Thyroid gland (tissue), 4 donors: ENCODE measurements at regions not wholly inside any gene's neighbourhood (a gene's known extent, or its start where the extent isn't known, plus 50 kb on each side); places are given as distances from the start of the nearest gene placed in this dataset.

Experiments
- DNase-seq, 2 donors: peaks; one replicate each; pipeline ENCODE4 v3.0.0-alpha.2; 2019
- H3K27ac ChIP-seq, 3 donors: fragments of 200-600 bp; sonication (generic); 1 replicate in 2 of 3; 2 replicates in 1 of 3; pipeline ENCODE4 v1.5.1; 2016 to 2019; ENCODE audit warnings: mild to moderate bottlenecking in 1 of 3, moderate library complexity in 1 of 3
- H3K27me3 ChIP-seq: fragments of 200-600 bp; sonication (generic); one replicate; pipeline ENCODE4 v1.5.1; 2019
- H3K36me3 ChIP-seq, 2 donors: fragments of 200-600 bp; sonication (generic); one replicate each; pipeline ENCODE4 v1.5.1; 2016 to 2019
- H3K4me1 ChIP-seq, 2 donors: fragments of 200-600 bp; sonication (generic); one replicate each; pipeline ENCODE4 v1.5.1; 2017 to 2019
- H3K4me3 ChIP-seq, 3 donors: fragments of 200-600 bp; sonication (generic); replicated peaks in 1 of 3; 1 replicate in 2 of 3; 2 replicates in 1 of 3; pipeline ENCODE4 v1.5.1; 2016; ENCODE audit warnings: mild to moderate bottlenecking in 1 of 3
- H3K9me3 ChIP-seq: fragments of 200-600 bp; sonication (generic); one replicate; pipeline ENCODE4 v1.5.1; 2017
- CTCF ChIP-seq, 6 experiments: fragments of 200-600 bp in 3 of 6; fragments of 450-650 bp in 3 of 6; sonication (generic) in 3 of 6; IDR thresholded peaks; one replicate each; pipeline ENCODE4 v1.5.1; 2016 to 2019; ENCODE audit warnings: antibody characterized with exemption in 6 of 6, mild to moderate bottlenecking in 2 of 6, inconsistent platforms in 1 of 6, moderate library complexity in 1 of 6
- POLR2A ChIP-seq, 2 donors: fragments of 450-650 bp; IDR thresholded peaks; one replicate each; pipeline ENCODE4 v1.6.1; 2017; ENCODE audit warnings: antibody characterized with exemption in 2 of 2, mild to moderate bottlenecking in 2 of 2, moderate library complexity in 1 of 2
- WGBS, 2 donors: methylation state at CpG; one replicate each; pipeline ENCODE4 v1.1.5; 2017; 5-methylcytosine and 5-hydroxymethylcytosine counted together
- intact Hi-C: fragments of 100-400 bp; cut with DNase I; formaldehyde crosslinking; loops from one replicate; pipeline ENCODE4 v1.15.1; 2023

- DNase-seq: no peak
- intact Hi-C loops: no loop called here
- TF ChIP-seq CTCF (IDR thresholded peaks at IDR 0.05) (no peak), POLR2A (IDR thresholded peaks at IDR 0.05) (no peak)
- Histone ChIP-seq H3K4me3 (no peak overlapping the region), H3K4me1 (no peaks in the 10 kb centered on the region), H3K36me3 (no peaks in the 10 kb centered on the region), H3K9me3 (no peaks in the 10 kb centered on the region), H3K27me3 (no peaks in the 10 kb centered on the region), H3K27ac (no peak overlapping the region)
- WGBS, 2 donors: 79 to 86% methylated on average over 3 of the region's 3 CpGs
Observed at GRCh38 chr2:204126705-204127104, 190.1 kb downstream of the ICOS start.

GRCh38 chr2:204127238-204127637, 190.7 kb downstream of the ICOS start:
- 62 to 72% methylated on average over 2 of the region's 2 CpGs for WGBS, 2 donors
- no peak for TF ChIP-seq CTCF (IDR thresholded peaks at IDR 0.05)
- Histone ChIP-seq H3K9me3 (no peaks in the 10 kb centered on the region), H3K27ac (no peak overlapping the region), H3K4me3 (no peak overlapping the region), H3K36me3 (no peaks in the 10 kb centered on the region), H3K27me3 (no peaks in the 10 kb centered on the region), H3K4me1 (no peaks in the 10 kb centered on the region)
- intact Hi-C loops: no loop called here
- DNase-seq: no peak

- no peaks in the 10 kb centered on the region for H3K36me3 ChIP-seq
- 88 to 91% methylated on average over 13 of the region's 13 CpGs for WGBS, 2 donors
- no peak for DNase-seq
- no peak overlapping the region for H3K4me3 ChIP-seq
- intact Hi-C loops: no loop called here
- no peak overlapping the region for H3K27ac ChIP-seq
- no peaks in the 10 kb centered on the region for H3K4me1 ChIP-seq
- no peaks in the 10 kb centered on the region for H3K27me3 ChIP-seq
- no peaks in the 10 kb centered on the region for H3K9me3 ChIP-seq
- no peak for TF ChIP-seq CTCF (IDR thresholded peaks at IDR 0.05)
- no peak for TF ChIP-seq POLR2A (IDR thresholded peaks at IDR 0.05)
Observed at GRCh38 chr2:204129591-204130294, 193.2 kb downstream of the ICOS start.

- Histone ChIP-seq H3K27me3 (no peaks in the 10 kb centered on the region), H3K4me1 (no peaks in the 10 kb centered on the region), H3K4me3 (no peak overlapping the region), H3K27ac (no peak overlapping the region), H3K36me3 (no peaks in the 10 kb centered on the region), H3K9me3 (no peaks in the 10 kb centered on the region)
- TF ChIP-seq POLR2A (IDR thresholded peaks at IDR 0.05): no peak
- 44 to 51% methylated on average over 1 of the region's 1 CpG for WGBS, 2 donors
- intact Hi-C loops: no loop called here
- DNase-seq: no peak
Observed at GRCh38 chr2:204131621-204132020, 195.1 kb downstream of the ICOS start.

- DNase-seq: no peak
- TF ChIP-seq POLR2A (IDR thresholded peaks at IDR 0.05): no peak
- no peak for TF ChIP-seq CTCF (IDR thresholded peaks at IDR 0.05)
- no peaks in the 10 kb centered on the region for H3K9me3 ChIP-seq
- H3K36me3 ChIP-seq: no peaks in the 10 kb centered on the region
- WGBS, 2 donors: 94 to 96% methylated on average over 2 of the region's 2 CpGs
- no peak overlapping the region for H3K27ac ChIP-seq
- H3K27me3 ChIP-seq: no peaks in the 10 kb centered on the region
- no peak overlapping the region for H3K4me3 ChIP-seq
- H3K4me1 ChIP-seq: no peaks in the 10 kb centered on the region
- intact Hi-C loops: no loop called here
Observed at GRCh38 chr2:204133476-204133875, 196.9 kb downstream of the ICOS start.
